ENCODE measurements at regions not wholly inside any gene's neighbourhood (a gene's known extent, or its start where the extent isn't known, plus 50 kb on each side); places are given as distances from the start of the nearest gene placed in this dataset.
A peak's percentile ranks its signal among the peaks of the same experiment; 100 is the strongest.

- H3K4me2 ChIP-seq (ENCODE audit: low read length, poor library complexity, severe bottlenecking), result no peak overlapping the region
- 25% methylated on average over 2 of the region's 2 CpGs for WGBS
- no peak overlapping the region for H3K27ac ChIP-seq (ENCODE audit: low read length, poor library complexity, severe bottlenecking)
- H4K8ac ChIP-seq (ENCODE audit: low read length), result no peak overlapping the region
- no peak overlapping the region for H3K23ac ChIP-seq (ENCODE audit: low read length in 2 of 2)
- H2AK5ac ChIP-seq (ENCODE audit: low read length, severe bottlenecking), result no peak overlapping the region
- no peak overlapping the region for H2BK120ac ChIP-seq (ENCODE audit: low read depth, low read length)
- no peak overlapping the region for H2BK12ac ChIP-seq (ENCODE audit: low read length in 2 of 2)
- H3K36me3 ChIP-seq (ENCODE audit: control insufficient read depth in 1 of 2, insufficient read depth in 2 of 2, low read depth in 1 of 2, low read length in 2 of 2), result no peaks in the 10 kb centered on the region
- H3K9ac ChIP-seq (ENCODE audit: low read length), result no peak overlapping the region
- H3K4me1 ChIP-seq (ENCODE audit: control insufficient read depth, insufficient read depth, low read depth, low read length), result no peaks in the 10 kb centered on the region
- no peak overlapping the region for H2BK15ac ChIP-seq (ENCODE audit: low read depth, poor library complexity, severe bottlenecking)
- H2BK5ac ChIP-seq (ENCODE audit: low read depth, low read length, poor library complexity, severe bottlenecking), result no peak overlapping the region
- H3K18ac ChIP-seq (ENCODE audit: low read depth in 1 of 2, low read length in 2 of 2), result no peak overlapping the region
- H3K4me3 ChIP-seq (ENCODE audit: insufficient read depth in 1 of 2, low read depth in 1 of 2, low read length in 2 of 2), result no peak overlapping the region
- peak; percentile 15 for DNase-seq
- H3K14ac ChIP-seq (ENCODE audit: low read length in 2 of 2), result no peak overlapping the region
- H2AFZ ChIP-seq (ENCODE audit: low read depth, low read length), result no peak overlapping the region
- H3K9me3 ChIP-seq (ENCODE audit: control insufficient read depth, low read length), result no peaks in the 10 kb centered on the region
- no peak overlapping the region for H4K91ac ChIP-seq (ENCODE audit: low read length)
- no peak overlapping the region for H3K4ac ChIP-seq (ENCODE audit: low read depth in 1 of 2, low read length in 2 of 2)
- H3K79me1 ChIP-seq (replicated peaks; ENCODE audit: low read length, poor library complexity, severe bottlenecking), result no peaks in the 10 kb centered on the region
- peaks cover 0 to 2% of the 10 kb centered on the region in 2 experiments for H3K27me3 ChIP-seq (ENCODE audit: control insufficient read depth in 1 of 2, insufficient read depth in 1 of 2, low read length in 2 of 2)
Measured at GRCh38 chr10:44519361-44519760, 134.5 kb upstream of the CXCL12 start.

- Histone ChIP-seq H4K8ac (ENCODE audit: low read length) (no peak overlapping the region), H3K18ac (ENCODE audit: low read depth in 1 of 2, low read length in 2 of 2) (no peak overlapping the region)
Measured at GRCh38 chr10:44520651-44521050, 135.8 kb upstream of the CXCL12 start.

GRCh38 chr10:44539178-44539577 is 154.3 kb upstream of the CXCL12 start:
- 92% methylated on average over 2 of the region's 3 CpGs for WGBS
- no peak overlapping the region for H2AK5ac ChIP-seq (ENCODE audit: low read length, severe bottlenecking)
- H3K23ac ChIP-seq (ENCODE audit: low read length in 2 of 2), result no peak overlapping the region
- peaks cover 4% of the 10 kb centered on the region for H3K9me3 ChIP-seq (ENCODE audit: control insufficient read depth, low read length)
- DNase-seq, result no peak
- no peak overlapping the region for H2BK120ac ChIP-seq (ENCODE audit: low read depth, low read length)
- no peak overlapping the region for H4K91ac ChIP-seq (ENCODE audit: low read length)
- H3K36me3 ChIP-seq (ENCODE audit: control insufficient read depth in 1 of 2, insufficient read depth in 2 of 2, low read depth in 1 of 2, low read length in 2 of 2), result no peaks in the 10 kb centered on the region
- H2BK12ac ChIP-seq (ENCODE audit: low read length in 2 of 2), result no peak overlapping the region
- no peak overlapping the region for H3K18ac ChIP-seq (ENCODE audit: low read depth in 1 of 2, low read length in 2 of 2)
- H3K9ac ChIP-seq (ENCODE audit: low read length), result no peak overlapping the region
- H2AFZ ChIP-seq (ENCODE audit: low read depth, low read length), result no peak overlapping the region
- no peak overlapping the region for H3K4me3 ChIP-seq (ENCODE audit: insufficient read depth in 1 of 2, low read depth in 1 of 2, low read length in 2 of 2)
- H3K4me1 ChIP-seq (ENCODE audit: control insufficient read depth, insufficient read depth, low read depth, low read length), result no peaks in the 10 kb centered on the region
- H2BK5ac ChIP-seq (ENCODE audit: low read depth, low read length, poor library complexity, severe bottlenecking), result no peak overlapping the region
- H3K14ac ChIP-seq (ENCODE audit: low read length in 2 of 2), result no peak overlapping the region
- H3K4me2 ChIP-seq (ENCODE audit: low read length, poor library complexity, severe bottlenecking), result no peak overlapping the region
- H3K4ac ChIP-seq (ENCODE audit: low read depth in 1 of 2, low read length in 2 of 2), result no peak overlapping the region
- H2BK15ac ChIP-seq (ENCODE audit: low read depth, poor library complexity, severe bottlenecking), result no peak overlapping the region
- H3K79me1 ChIP-seq (replicated peaks; ENCODE audit: low read length, poor library complexity, severe bottlenecking), result no peaks in the 10 kb centered on the region
- H3K27me3 ChIP-seq (ENCODE audit: control insufficient read depth in 1 of 2, insufficient read depth in 1 of 2, low read length in 2 of 2), result no peaks in the 10 kb centered on the region
- H3K27ac ChIP-seq (ENCODE audit: low read length, poor library complexity, severe bottlenecking), result no peak overlapping the region
- H4K8ac ChIP-seq (ENCODE audit: low read length), result no peak overlapping the region

More at GRCh38 chr10:44520651-44521050, 135.8 kb upstream of the CXCL12 start:
- WGBS, result 87% methylated on average over 2 of the region's 2 CpGs
- H2AK5ac ChIP-seq (ENCODE audit: low read length, severe bottlenecking), result no peak overlapping the region
- H3K9ac ChIP-seq (ENCODE audit: low read length), result no peak overlapping the region
- no peak overlapping the region for H3K4me2 ChIP-seq (ENCODE audit: low read length, poor library complexity, severe bottlenecking)
- H3K36me3 ChIP-seq (ENCODE audit: control insufficient read depth in 1 of 2, insufficient read depth in 2 of 2, low read depth in 1 of 2, low read length in 2 of 2), result no peaks in the 10 kb centered on the region
- no peak overlapping the region for H3K27ac ChIP-seq (ENCODE audit: low read length, poor library complexity, severe bottlenecking)
- no peak overlapping the region for H4K91ac ChIP-seq (ENCODE audit: low read length)
- no peak overlapping the region for H2BK12ac ChIP-seq (ENCODE audit: low read length in 2 of 2)
- no peak overlapping the region for H2BK5ac ChIP-seq (ENCODE audit: low read depth, low read length, poor library complexity, severe bottlenecking)
- no peak overlapping the region for H3K4ac ChIP-seq (ENCODE audit: low read depth in 1 of 2, low read length in 2 of 2)
- H3K14ac ChIP-seq (ENCODE audit: low read length in 2 of 2), result no peak overlapping the region
- no peaks in the 10 kb centered on the region for H3K9me3 ChIP-seq (ENCODE audit: control insufficient read depth, low read length)
- H3K4me1 ChIP-seq (ENCODE audit: control insufficient read depth, insufficient read depth, low read depth, low read length), result no peaks in the 10 kb centered on the region
- no peak overlapping the region for H3K4me3 ChIP-seq (ENCODE audit: insufficient read depth in 1 of 2, low read depth in 1 of 2, low read length in 2 of 2)
- DNase-seq, result no peak
- no peak overlapping the region for H2BK15ac ChIP-seq (ENCODE audit: low read depth, poor library complexity, severe bottlenecking)
- H3K23ac ChIP-seq (ENCODE audit: low read length in 2 of 2), result no peak overlapping the region
- no peak overlapping the region for H2BK120ac ChIP-seq (ENCODE audit: low read depth, low read length)
- H2AFZ ChIP-seq (ENCODE audit: low read depth, low read length), result no peak overlapping the region
- H3K79me1 ChIP-seq (replicated peaks; ENCODE audit: low read length, poor library complexity, severe bottlenecking), result no peaks in the 10 kb centered on the region
- peaks cover 0 to 2% of the 10 kb centered on the region in 2 experiments for H3K27me3 ChIP-seq (ENCODE audit: control insufficient read depth in 1 of 2, insufficient read depth in 1 of 2, low read length in 2 of 2)

GRCh38 chr10:44552726-44553125 is 167.8 kb upstream of the CXCL12 start:
- Histone ChIP-seq H3K4me2 (ENCODE audit: low read length, poor library complexity, severe bottlenecking) (no peak overlapping the region), H3K9me3 (ENCODE audit: control insufficient read depth, low read length) (peaks cover 14% of the 10 kb centered on the region), H2BK12ac (ENCODE audit: low read length in 2 of 2) (no peak overlapping the region), H2BK15ac (ENCODE audit: low read depth, poor library complexity, severe bottlenecking) (no peak overlapping the region), H3K36me3 (ENCODE audit: control insufficient read depth in 1 of 2, insufficient read depth in 2 of 2, low read depth in 1 of 2, low read length in 2 of 2) (no peaks in the 10 kb centered on the region), H3K4ac (ENCODE audit: low read depth in 1 of 2, low read length in 2 of 2) (no peak overlapping the region), H2BK120ac (ENCODE audit: low read depth, low read length) (no peak overlapping the region), H4K8ac (ENCODE audit: low read length) (no peak overlapping the region), H3K23ac (ENCODE audit: low read length in 2 of 2) (no peak overlapping the region), H3K4me3 (ENCODE audit: insufficient read depth in 1 of 2, low read depth in 1 of 2, low read length in 2 of 2) (peak overlapping the region in 1 of 2 experiments; percentile 36), H3K27ac (ENCODE audit: low read length, poor library complexity, severe bottlenecking) (no peak overlapping the region), H3K4me1 (ENCODE audit: control insufficient read depth, insufficient read depth, low read depth, low read length) (no peaks in the 10 kb centered on the region), H3K14ac (ENCODE audit: low read length in 2 of 2) (no peak overlapping the region), H2AFZ (ENCODE audit: low read depth, low read length) (no peak overlapping the region), H4K91ac (ENCODE audit: low read length) (no peak overlapping the region), H3K9ac (ENCODE audit: low read length) (peak overlapping the region; percentile 43), H2BK5ac (ENCODE audit: low read depth, low read length, poor library complexity, severe bottlenecking) (no peak overlapping the region), H2AK5ac (ENCODE audit: low read length, severe bottlenecking) (no peak overlapping the region), H3K18ac (ENCODE audit: low read depth in 1 of 2, low read length in 2 of 2) (no peak overlapping the region), H3K79me1 (replicated peaks; ENCODE audit: low read length, poor library complexity, severe bottlenecking) (no peaks in the 10 kb centered on the region), H3K27me3 (ENCODE audit: control insufficient read depth in 1 of 2, insufficient read depth in 1 of 2, low read length in 2 of 2) (no peaks in the 10 kb centered on the region)
- 87% methylated on average over 7 of the region's 8 CpGs for WGBS
- no peak for DNase-seq

Measured in mesenchymal stem cell (in vitro differentiated cells and primary cell).